B cell (primary cell): ENCODE measurements at regions not wholly inside any gene's neighbourhood (a gene's known extent, or its start where the extent isn't known, plus 50 kb on each side); places are given as distances from the start of the nearest gene placed in this dataset.

Source experiments
- CTCF ChIP-seq: fragments of 200-600 bp; IDR thresholded peaks from one replicate; pipeline ENCODE4 v1.8.0; 2022; ENCODE audit warnings: antibody characterized with exemption, mild to moderate bottlenecking
- EZH2 ChIP-seq: IDR thresholded peaks from 2 replicates; pipeline ENCODE4 v1.6.1; 2012; ENCODE audit warnings: borderline replicate concordance, low read depth, mild to moderate bottlenecking, moderate library complexity, low read length; ENCODE audit not compliant: insufficient read depth, poor library complexity, severe bottlenecking

GRCh38 chr19:31103228-31103627 is 246.0 kb downstream of the TSHZ3 start:
- TF ChIP-seq CTCF (no peak), EZH2 (no peak)
